Karpas-422 (cell line): ENCODE measurements at regions not wholly inside any gene's neighbourhood (a gene's known extent, or its start where the extent isn't known, plus 50 kb on each side); places are given as distances from the start of the nearest gene placed in this dataset.
A peak's percentile ranks its signal among the peaks of the same experiment; 100 is the strongest.
"Not testable (repeated sequence)": the region's sequence is repeated elsewhere in the genome, so short reads cannot be mapped to it uniquely, and the experiment has no call there.

Experiments
- DNase-seq: peaks from one replicate; pipeline ENCODE4 v3.0.0-alpha.2; 2015
- H2AFZ ChIP-seq: fragments of 200-600 bp; sonication (generic); 2 replicates; pipeline ENCODE4 v1.6.1; 2014; ENCODE audit warnings: antibody characterized with exemption, low read length, mixed read lengths
- H3K27ac ChIP-seq: fragments of 200-600 bp; sonication (generic); 2 replicates; pipeline ENCODE4 v1.5.1; 2014; ENCODE audit warnings: mild to moderate bottlenecking, low read length, moderate library complexity
- H3K27me3 ChIP-seq: fragments of 200-600 bp; sonication (generic); 2 replicates; pipeline ENCODE4 v1.6.1; 2014; ENCODE audit warnings: low read length, mixed read lengths
- H3K36me3 ChIP-seq: fragments of 200-600 bp; sonication (generic); 2 replicates; pipeline ENCODE4 v1.6.1; 2014; ENCODE audit warnings: low read length, mixed read lengths; ENCODE audit not compliant: insufficient read depth
- H3K4me1 ChIP-seq: fragments of 200-600 bp; sonication (generic); 2 replicates; pipeline ENCODE4 v1.6.1; 2014; ENCODE audit warnings: mild to moderate bottlenecking, low read length, mixed read lengths
- H3K4me2 ChIP-seq: fragments of 200-600 bp; sonication (generic); 2 replicates; pipeline ENCODE4 v1.6.1; 2014; ENCODE audit warnings: low read length, low read depth, mild to moderate bottlenecking; ENCODE audit not compliant: poor library complexity, severe bottlenecking
- H3K4me3 ChIP-seq: fragments of 200-600 bp; sonication (generic); 2 replicates; pipeline ENCODE4 v1.5.1; 2014; ENCODE audit warnings: mild to moderate bottlenecking, antibody characterized with exemption, low read length, mixed read lengths
- H3K79me2 ChIP-seq: fragments of 200-600 bp; sonication (generic); 2 replicates; pipeline ENCODE4 v1.6.1; 2014; ENCODE audit warnings: mild to moderate bottlenecking, low read length, mixed read lengths
- H3K9ac ChIP-seq: fragments of 200-600 bp; sonication (generic); 2 replicates; pipeline ENCODE4 v1.6.0; 2014; ENCODE audit warnings: low read length
- H3K9me2 ChIP-seq: fragments of 200-600 bp; sonication (generic), shearing (Covaris generic); replicated peaks from 2 replicates; pipeline ENCODE4 v1.6.0; 2014; ENCODE audit warnings: mild to moderate bottlenecking, low read length, moderate library complexity; ENCODE audit not compliant: insufficient read depth
- H3K9me3 ChIP-seq: fragments of 300-700, 200-600 bp; sonication (generic); 2 replicates; pipeline ENCODE4 v1.6.1; 2014; ENCODE audit warnings: low read length, mixed read lengths
- H4K20me1 ChIP-seq: fragments of 200-600 bp; sonication (generic); 2 replicates; pipeline ENCODE4 v1.6.1; 2014; ENCODE audit warnings: mild to moderate bottlenecking, antibody characterized with exemption, low read length, low read depth; ENCODE audit not compliant: insufficient read depth

DNA sequence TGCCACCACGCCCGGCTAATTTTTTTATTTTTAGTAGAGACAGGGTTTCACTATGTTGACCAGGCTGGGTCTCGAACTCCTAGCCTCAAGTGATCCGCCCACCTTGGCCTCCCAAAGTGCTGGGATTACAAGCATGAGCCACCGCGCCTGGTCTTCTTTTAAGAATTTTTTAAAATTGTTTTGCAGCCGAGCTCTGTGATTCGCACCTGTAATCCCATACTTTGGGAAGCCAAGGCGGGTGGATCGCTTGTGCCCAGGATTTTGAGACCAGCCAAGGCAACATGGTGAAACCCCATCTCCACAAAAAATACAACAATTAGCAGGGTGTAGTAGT, 73.3 kb downstream of the SOX9 start:
- DNase-seq, H3K27ac ChIP-seq, H3K36me3 ChIP-seq, H3K9me2 ChIP-seq, H4K20me1 ChIP-seq, H3K9me3 ChIP-seq, H3K4me2 ChIP-seq, H3K4me3 ChIP-seq, H2AFZ ChIP-seq, H3K9ac ChIP-seq, H3K27me3 ChIP-seq, H3K79me2 ChIP-seq: not testable (repeated sequence)
- peaks cover 44% of the 10 kb centered on the region for H3K4me1 ChIP-seq

DNA sequence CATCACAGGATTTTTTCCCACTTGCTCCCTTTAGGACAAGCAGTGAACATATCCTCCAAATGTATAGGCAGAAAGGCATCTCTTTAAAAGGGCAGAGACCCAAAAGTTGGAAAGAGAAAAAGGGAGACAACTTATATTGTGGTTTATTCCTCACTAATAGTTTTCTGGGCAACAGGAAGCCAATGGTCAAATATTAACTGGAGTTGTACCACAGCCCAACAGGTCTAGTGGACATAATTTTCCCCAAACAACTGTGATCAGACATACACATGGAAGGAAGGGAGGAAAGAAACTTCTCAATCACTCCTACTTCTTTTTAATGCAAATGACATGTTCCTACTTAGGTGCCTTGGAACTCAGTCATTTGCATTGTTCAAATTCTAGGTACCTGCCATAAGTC, 78.4 kb downstream of the SOX9 start:
- Histone ChIP-seq H3K27me3 (0 out of 2 replicates have a peak, but pooled peaks cover 3% of the 10 kb centered on the region), H3K27ac (no peak overlapping the region)
- no peak for DNase-seq

DNA sequence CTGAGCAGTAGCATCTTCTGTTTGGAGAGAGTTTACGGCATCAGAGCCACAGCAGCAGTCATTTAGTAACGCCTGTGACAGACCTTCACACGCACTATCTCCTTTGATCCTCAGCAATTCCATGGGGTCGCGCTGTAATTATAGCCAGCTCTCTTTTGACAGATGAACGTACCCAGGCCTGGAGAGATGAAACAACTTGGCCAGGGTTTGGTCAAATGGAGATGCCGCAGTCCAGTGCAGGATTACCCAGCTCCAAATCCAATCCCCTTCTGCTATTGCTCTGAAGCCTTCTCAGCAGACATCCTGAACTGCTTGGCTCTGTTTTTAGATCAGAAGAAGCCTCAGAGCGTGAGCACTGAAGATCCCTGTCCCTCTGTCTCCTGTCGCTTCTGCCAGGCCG, 83.9 kb downstream of the SOX9 start:
- no peak for DNase-seq

More for the DNA sequence above, 78.4 kb downstream of the SOX9 start:
- H3K79me2 ChIP-seq: no peaks in the 10 kb centered on the region
- no peaks in the 10 kb centered on the region; the same call in 1 of the 2 replicates for H3K9me3 ChIP-seq
- no peak overlapping the region for H3K9ac ChIP-seq
- H4K20me1 ChIP-seq: no peaks in the 10 kb centered on the region
- no peak overlapping the region for H3K4me3 ChIP-seq
- H3K4me1 ChIP-seq: peaks cover 16% of the 10 kb centered on the region
- no peak overlapping the region for H2AFZ ChIP-seq
- no peaks in the 10 kb centered on the region for H3K9me2 ChIP-seq
- H3K36me3 ChIP-seq: no peaks in the 10 kb centered on the region; the same call in 1 of the 2 replicates
- peak overlapping the region; percentile 5 for H3K4me2 ChIP-seq

DNA sequence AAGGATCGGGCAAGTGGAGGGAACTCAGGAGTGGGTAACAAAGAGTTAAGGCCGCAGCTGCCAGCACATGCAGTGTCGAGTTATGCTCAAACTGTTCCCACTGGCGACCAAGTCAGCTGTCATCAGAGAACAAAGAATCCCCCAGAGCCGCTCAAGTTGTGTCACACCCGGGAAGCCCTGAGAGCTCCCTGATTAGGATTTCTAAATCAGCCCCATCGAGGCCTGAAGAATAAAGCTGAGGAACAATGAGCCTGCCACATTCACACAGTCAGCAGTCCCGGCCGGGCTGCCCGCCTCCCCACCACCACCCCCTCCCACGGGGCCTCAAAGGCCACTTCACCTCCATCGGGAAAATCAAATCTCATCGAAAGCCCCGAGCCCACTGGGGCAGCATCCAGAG, 84.5 kb downstream of the SOX9 start:
- no peaks in the 10 kb centered on the region for H3K9me2 ChIP-seq
- H4K20me1 ChIP-seq: no peaks in the 10 kb centered on the region
- H3K4me3 ChIP-seq: no peak overlapping the region
- H3K36me3 ChIP-seq: no peaks in the 10 kb centered on the region
- no peak overlapping the region for H3K27ac ChIP-seq
- H3K4me1 ChIP-seq: peaks cover 18% of the 10 kb centered on the region
- no peak overlapping the region for H3K4me2 ChIP-seq
- H3K27me3 ChIP-seq: 0 out of 2 replicates have a peak, but pooled peaks cover 3% of the 10 kb centered on the region
- H2AFZ ChIP-seq: no peak overlapping the region
- no peak overlapping the region for H3K9ac ChIP-seq
- no peaks in the 10 kb centered on the region for H3K9me3 ChIP-seq
- H3K79me2 ChIP-seq: no peaks in the 10 kb centered on the region
- no peak for DNase-seq

More for the DNA sequence above, 83.9 kb downstream of the SOX9 start:
- no peak overlapping the region for H3K4me3 ChIP-seq
- no peaks in the 10 kb centered on the region for H3K79me2 ChIP-seq
- H3K9me3 ChIP-seq: no peaks in the 10 kb centered on the region; the same call in 1 of the 2 replicates
- no peak overlapping the region for H3K9ac ChIP-seq
- no peak overlapping the region for H3K27ac ChIP-seq
- peaks cover 18% of the 10 kb centered on the region for H3K4me1 ChIP-seq
- H3K27me3 ChIP-seq: 0 out of 2 replicates have a peak, but pooled peaks cover 3% of the 10 kb centered on the region
- no peak overlapping the region for H3K4me2 ChIP-seq
- H3K9me2 ChIP-seq: no peaks in the 10 kb centered on the region
- no peaks in the 10 kb centered on the region for H4K20me1 ChIP-seq
- H3K36me3 ChIP-seq: no peaks in the 10 kb centered on the region
- no peak overlapping the region for H2AFZ ChIP-seq

DNA sequence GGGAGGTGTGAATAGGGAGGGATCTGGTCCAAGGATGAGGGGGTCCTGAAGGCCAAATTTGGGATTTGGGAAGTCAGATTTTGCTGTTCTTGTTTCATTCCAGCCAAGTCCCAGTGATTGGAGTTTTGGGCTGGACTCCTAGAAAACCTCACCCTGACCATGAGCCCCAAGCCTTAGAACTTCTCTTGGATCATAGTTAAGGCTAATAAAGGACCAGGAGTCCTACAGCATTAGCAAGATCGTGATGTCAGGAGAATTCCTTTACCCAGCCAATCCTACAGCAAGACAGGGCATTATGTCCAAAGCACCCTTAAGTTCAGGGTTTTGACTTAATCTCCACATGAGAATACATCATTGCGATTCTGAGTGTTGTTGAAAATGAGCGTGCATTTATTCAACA, 85.0 kb downstream of the SOX9 start:
- Histone ChIP-seq H3K9ac (no peak overlapping the region), H3K36me3 (no peaks in the 10 kb centered on the region), H2AFZ (no peak overlapping the region), H3K27ac (no peak overlapping the region), H3K9me2 (no peaks in the 10 kb centered on the region), H4K20me1 (no peaks in the 10 kb centered on the region), H3K4me2 (no peak overlapping the region), H3K4me3 (no peak overlapping the region), H3K27me3 (0 out of 2 replicates have a peak, but pooled peaks cover 3% of the 10 kb centered on the region), H3K9me3 (no peaks in the 10 kb centered on the region), H3K4me1 (peaks cover 13% of the 10 kb centered on the region), H3K79me2 (no peaks in the 10 kb centered on the region)
- DNase-seq: no peak

DNA sequence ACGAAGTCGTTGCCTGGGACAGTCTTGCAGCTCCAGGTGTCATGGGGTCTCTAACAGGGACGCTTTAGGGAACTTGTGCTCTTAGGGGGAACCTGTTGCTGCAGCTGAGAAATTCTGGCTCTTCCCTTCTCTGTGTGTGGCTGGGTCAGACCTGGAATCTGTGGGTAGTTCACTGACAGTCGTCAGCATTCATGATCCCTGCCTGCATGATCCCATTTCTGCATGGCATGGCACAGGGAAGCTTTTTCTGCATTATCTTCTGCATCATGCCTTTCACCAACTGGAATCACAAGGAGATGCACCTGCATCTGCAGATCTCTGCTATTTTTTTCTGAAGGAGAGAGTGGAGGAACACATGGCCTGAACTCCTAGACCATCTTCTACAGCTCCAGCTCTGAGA, 85.6 kb downstream of the SOX9 start:
- Histone ChIP-seq H3K9ac (no peak overlapping the region), H3K4me3 (no peak overlapping the region), H3K4me2 (no peak overlapping the region), H2AFZ (no peak overlapping the region), H3K36me3 (no peaks in the 10 kb centered on the region), H3K4me1 (peaks cover 12% of the 10 kb centered on the region), H3K9me2 (no peaks in the 10 kb centered on the region), H3K27me3 (0 out of 2 replicates have a peak, but pooled peaks cover 3% of the 10 kb centered on the region), H4K20me1 (no peaks in the 10 kb centered on the region), H3K9me3 (no peaks in the 10 kb centered on the region), H3K79me2 (no peaks in the 10 kb centered on the region), H3K27ac (no peak overlapping the region)
- no peak for DNase-seq

DNA sequence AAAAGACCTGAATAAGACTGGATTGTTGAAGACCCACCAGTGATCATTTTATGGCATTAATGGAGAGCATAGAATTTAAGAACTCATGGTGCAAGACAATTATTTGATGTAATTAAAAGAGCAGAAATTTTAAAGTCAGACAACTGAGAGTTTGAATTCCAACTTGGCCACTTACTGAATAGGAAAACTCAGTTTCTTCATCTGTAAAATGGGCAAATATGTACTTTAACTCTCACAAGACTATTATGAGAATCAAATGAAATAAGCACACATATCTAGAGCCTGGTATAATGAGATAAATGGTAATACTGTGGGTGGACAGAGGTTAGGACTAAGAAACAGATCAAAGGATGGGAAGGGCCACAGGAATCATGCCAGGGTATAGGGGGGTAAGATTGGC, 88.0 kb downstream of the SOX9 start:
- Histone ChIP-seq H3K36me3 (no peaks in the 10 kb centered on the region), H3K4me1 (peaks cover 9% of the 10 kb centered on the region), H3K27me3 (no peaks in the 10 kb centered on the region), H3K9ac (no peak overlapping the region), H4K20me1 (no peaks in the 10 kb centered on the region), H3K9me2 (no peaks in the 10 kb centered on the region), H3K4me2 (no peak overlapping the region), H2AFZ (no peak overlapping the region), H3K27ac (no peak overlapping the region), H3K79me2 (no peaks in the 10 kb centered on the region), H3K9me3 (no peaks in the 10 kb centered on the region), H3K4me3 (no peak overlapping the region)
- DNase-seq: no peak

DNA sequence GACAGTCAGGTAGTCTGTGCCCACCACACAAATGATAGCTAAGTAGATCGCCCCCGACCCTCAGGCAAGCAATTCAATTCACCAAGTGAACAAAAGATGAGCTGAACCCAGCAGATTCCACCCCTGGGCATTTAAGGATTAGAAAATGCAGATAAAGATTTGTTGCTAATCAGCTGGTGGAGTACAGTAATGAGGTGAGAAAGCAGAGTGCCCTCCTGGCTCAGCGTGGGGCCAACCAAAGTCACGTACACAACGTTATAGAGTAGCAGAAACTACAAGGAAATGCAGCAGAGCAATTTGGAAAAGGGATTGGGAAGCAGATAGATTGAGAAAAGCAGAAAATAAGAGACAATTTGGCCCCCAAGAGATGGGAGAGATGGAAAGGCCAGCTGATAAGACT, 91.2 kb downstream of the SOX9 start:
- no peak overlapping the region for H3K9ac ChIP-seq
- no peak overlapping the region for H3K27ac ChIP-seq
- H3K4me3 ChIP-seq: no peak overlapping the region
- no peaks in the 10 kb centered on the region for H3K9me3 ChIP-seq
- no peak overlapping the region for H3K4me2 ChIP-seq
- peak overlapping the region; percentile 40; the same call in 1 of the 2 replicates for H2AFZ ChIP-seq
- no peaks in the 10 kb centered on the region for H3K27me3 ChIP-seq
- no peaks in the 10 kb centered on the region for H3K9me2 ChIP-seq
- H4K20me1 ChIP-seq: no peaks in the 10 kb centered on the region
- H3K36me3 ChIP-seq: no peaks in the 10 kb centered on the region
- H3K4me1 ChIP-seq: peaks cover 14% of the 10 kb centered on the region
- H3K79me2 ChIP-seq: no peaks in the 10 kb centered on the region
- no peak for DNase-seq

DNA sequence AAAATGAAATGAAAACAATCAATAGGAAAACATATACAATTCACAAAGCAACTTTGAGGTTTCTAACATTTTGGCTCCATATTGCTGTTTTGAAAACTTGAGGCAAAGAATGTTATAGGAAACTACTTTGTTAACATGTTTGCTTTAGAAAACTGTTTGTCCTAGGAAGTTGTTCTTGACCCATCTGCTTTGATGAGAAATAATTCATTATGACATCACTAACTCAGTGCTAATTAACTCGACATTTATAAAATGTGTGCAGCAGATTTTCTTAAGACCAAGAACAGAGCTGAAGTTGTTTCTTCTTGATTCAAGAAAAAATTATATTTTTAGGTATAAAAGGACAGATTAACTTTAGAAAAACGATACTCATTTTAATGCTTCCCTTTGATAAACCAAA, 94.7 kb downstream of the SOX9 start:
- no peak for DNase-seq
- Histone ChIP-seq H3K9me3 (no peaks in the 10 kb centered on the region), H3K9ac (no peak overlapping the region), H3K9me2 (no peaks in the 10 kb centered on the region), H3K4me2 (no peak overlapping the region), H3K79me2 (no peaks in the 10 kb centered on the region), H3K27ac (no peak overlapping the region), H4K20me1 (no peaks in the 10 kb centered on the region), H3K27me3 (no peaks in the 10 kb centered on the region), H3K4me1 (peaks cover 19% of the 10 kb centered on the region), H2AFZ (no peak overlapping the region), H3K36me3 (no peaks in the 10 kb centered on the region), H3K4me3 (no peak overlapping the region)
